Lower lobe of right lung (tissue), 2 donors: ENCODE measurements at regions not wholly inside any gene's neighbourhood (a gene's known extent, or its start where the extent isn't known, plus 50 kb on each side); places are given as distances from the start of the nearest gene placed in this dataset.
"Not testable (repeated sequence)": the region's sequence is repeated elsewhere in the genome, so short reads cannot be mapped to it uniquely, and the experiment has no call there.

Experiments
- ATAC-seq, 2 donors: fragments of 200-7000 bp; cut with Tn5 transposase; one replicate each; pipeline ENCODE4 v1.9.1; 2020 to 2022; ENCODE audit warnings: mild to moderate bottlenecking in 2 of 2, moderate library complexity in 2 of 2
- DNase-seq: peaks from one replicate; pipeline ENCODE4 v3.0.0-alpha.2; 2020
- H3K27ac ChIP-seq: fragments of 200-600 bp; one replicate; pipeline ENCODE4 v1.8.0; 2022
- H3K27me3 ChIP-seq: fragments of 200-600 bp; one replicate; pipeline ENCODE4 v1.8.0; 2022; ENCODE audit warnings: low read depth
- H3K36me3 ChIP-seq: fragments of 200-600 bp; one replicate; pipeline ENCODE4 v1.8.0; 2022; ENCODE audit warnings: mild to moderate bottlenecking
- H3K4me1 ChIP-seq: fragments of 200-600 bp; one replicate; pipeline ENCODE4 v1.8.0; 2022
- H3K4me3 ChIP-seq: fragments of 200-600 bp; one replicate; pipeline ENCODE4 v1.8.0; 2022; ENCODE audit warnings: mild to moderate bottlenecking
- H3K9me3 ChIP-seq: fragments of 200-600 bp; one replicate; pipeline ENCODE4 v1.8.0; 2022
- CTCF ChIP-seq: fragments of 200-600 bp; IDR thresholded peaks from one replicate; pipeline ENCODE4 v1.8.0; 2022; ENCODE audit warnings: antibody characterized with exemption, mild to moderate bottlenecking
- intact Hi-C: fragments of 100-400 bp; cut with DNase I; formaldehyde crosslinking; loops from one replicate; pipeline ENCODE4 v1.11.0; 2022
- donor health status: DM: no; HTN: yes; CAD: no; lungs with severe emphysema.

DNA sequence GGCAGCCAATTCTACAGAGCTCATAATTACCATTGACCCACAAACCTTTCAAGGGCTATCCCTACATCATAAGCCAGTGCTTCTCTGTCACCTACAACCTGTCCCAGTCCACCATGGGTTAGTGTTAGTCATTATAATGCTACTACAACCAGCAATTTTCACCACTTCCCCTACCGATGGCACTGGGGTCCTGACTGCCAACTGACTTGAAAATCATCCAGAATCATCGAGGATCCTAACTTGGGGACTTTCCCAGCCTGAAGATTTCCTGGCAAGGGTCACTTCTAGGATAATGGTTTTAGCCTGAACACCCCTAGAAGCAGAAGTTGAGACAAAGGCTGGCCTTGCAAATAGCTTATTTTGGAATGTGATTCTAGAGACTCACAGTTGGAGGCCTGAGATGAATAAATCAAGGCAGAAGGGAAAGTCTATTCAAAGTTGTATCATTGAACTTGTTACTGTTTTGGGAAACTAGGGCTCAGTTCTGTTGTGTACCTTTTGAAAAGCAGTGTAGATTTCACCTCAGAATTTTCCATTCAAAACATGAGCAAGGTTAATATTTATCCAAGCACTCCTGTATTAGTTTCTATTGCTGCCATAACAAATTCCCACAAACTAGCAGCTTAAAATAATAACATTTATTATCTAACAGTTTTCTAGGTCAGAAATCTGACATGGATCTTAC, 633.0 kb downstream of the LRRC70 start:
- Histone ChIP-seq H3K27me3 (no peaks in the 10 kb centered on the region), H3K4me3 (no peak overlapping the region), H3K36me3 (no peaks in the 10 kb centered on the region), H3K9me3 (no peaks in the 10 kb centered on the region), H3K27ac (no peak overlapping the region), H3K4me1 (no peaks in the 10 kb centered on the region)
- ATAC-seq (no peak), DNase-seq (no peak)
- intact Hi-C loops = no loop called here
- TF ChIP-seq CTCF = no peak

DNA sequence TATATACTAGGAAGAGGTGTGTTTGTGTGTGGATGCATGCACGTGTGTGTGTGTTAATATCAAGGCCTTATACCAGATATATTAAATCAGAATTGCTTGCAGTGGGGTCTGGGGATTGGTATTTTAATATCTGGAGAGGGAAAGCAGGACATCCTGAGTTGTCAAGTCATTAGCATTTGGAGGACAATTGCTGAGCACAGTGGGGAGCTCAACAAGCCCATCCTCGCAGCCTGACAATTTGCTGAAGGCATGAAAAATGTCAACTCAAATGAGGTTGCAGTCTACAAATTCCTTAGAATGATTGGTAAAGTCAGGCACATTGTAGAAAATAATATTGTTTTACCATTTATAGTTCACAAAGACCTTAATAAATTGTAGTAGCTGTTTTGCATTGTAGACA, 627.4 kb downstream of the LRRC70 start:
- ATAC-seq (no peak), DNase-seq (no peak)
- TF ChIP-seq CTCF = no peak
- H3K4me3 ChIP-seq = no peak overlapping the region
- H3K27ac ChIP-seq = no peak overlapping the region
- no peaks in the 10 kb centered on the region for H3K4me1 ChIP-seq
- intact Hi-C loops = no loop called here
- no peaks in the 10 kb centered on the region for H3K9me3 ChIP-seq
- H3K36me3 ChIP-seq = no peaks in the 10 kb centered on the region
- H3K27me3 ChIP-seq = no peaks in the 10 kb centered on the region

- TF ChIP-seq CTCF = no peak
- Histone ChIP-seq H3K9me3 (no peaks in the 10 kb centered on the region), H3K4me1 (no peaks in the 10 kb centered on the region), H3K27me3 (no peaks in the 10 kb centered on the region), H3K36me3 (no peaks in the 10 kb centered on the region), H3K4me3 (no peak overlapping the region), H3K27ac (no peak overlapping the region)
- intact Hi-C loops = no loop called here
- DNase-seq = no peak
- ATAC-seq = no peak
Measured at GRCh38 chr5:63201738-63202137, 623.1 kb downstream of the LRRC70 start.

DNA sequence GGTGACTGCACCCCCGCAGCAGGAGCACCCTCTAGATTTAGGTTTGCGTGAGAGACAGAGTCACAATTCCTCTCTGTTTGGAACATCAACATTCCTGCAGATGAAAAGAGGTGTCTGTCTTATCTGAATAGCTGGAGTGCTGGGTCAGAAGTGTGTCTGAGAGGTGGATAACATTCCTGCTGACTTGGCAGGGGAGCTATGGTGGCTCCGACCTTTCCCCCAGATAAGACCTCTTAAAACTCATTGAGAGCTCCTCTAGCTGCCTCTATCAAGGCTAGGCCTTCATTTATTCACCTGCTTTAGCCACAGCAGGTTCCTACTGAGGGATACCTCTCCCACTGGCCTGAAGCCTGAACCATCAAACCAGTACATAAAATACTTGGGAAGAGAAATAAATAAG, 615.5 kb downstream of the LRRC70 start:
- no peak for TF ChIP-seq CTCF
- no peak overlapping the region for H3K27ac ChIP-seq
- no peaks in the 10 kb centered on the region for H3K36me3 ChIP-seq
- no peaks in the 10 kb centered on the region for H3K4me1 ChIP-seq
- intact Hi-C loops = no loop called here
- DNase-seq = no peak
- peak; percentile 54 to 65 for ATAC-seq
- no peak overlapping the region for H3K4me3 ChIP-seq
- H3K27me3 ChIP-seq = no peaks in the 10 kb centered on the region
- no peaks in the 10 kb centered on the region for H3K9me3 ChIP-seq

GRCh38 chr5:63180190-63180589, 601.6 kb downstream of the LRRC70 start:
- intact Hi-C loops, DNase-seq: not testable (repeated sequence)

GRCh38 chr5:63175850-63176249, 597.2 kb downstream of the LRRC70 start:
- no peak for TF ChIP-seq CTCF
- H3K27me3 ChIP-seq = no peaks in the 10 kb centered on the region
- no peak overlapping the region for H3K4me3 ChIP-seq
- H3K4me1 ChIP-seq = no peaks in the 10 kb centered on the region
- DNase-seq (no peak), ATAC-seq (no peak)
- intact Hi-C loops = no loop called here
- H3K27ac ChIP-seq = no peak overlapping the region
- H3K9me3 ChIP-seq = no peaks in the 10 kb centered on the region
- no peaks in the 10 kb centered on the region for H3K36me3 ChIP-seq

More at GRCh38 chr5:63180190-63180589, 601.6 kb downstream of the LRRC70 start:
- not testable (repeated sequence) for ATAC-seq, H3K9me3 ChIP-seq, H3K36me3 ChIP-seq, H3K4me1 ChIP-seq, H3K27me3 ChIP-seq, H3K4me3 ChIP-seq, H3K27ac ChIP-seq
